IPS-18c (cell line): ENCODE measurements at regions not wholly inside any gene's neighbourhood (a gene's known extent, or its start where the extent isn't known, plus 50 kb on each side); places are given as distances from the start of the nearest gene placed in this dataset.

Source experiments
- H3K4me3 ChIP-seq: 2 replicates; pipeline ENCODE4 v1.7.0; 2013; ENCODE audit warnings: low read depth, mild to moderate bottlenecking, low read length, moderate library complexity; ENCODE audit not compliant: insufficient read depth
- H3K9me3 ChIP-seq: one replicate; pipeline ENCODE4 v1.6.1; 2013; ENCODE audit warnings: mild to moderate bottlenecking, low read length, moderate library complexity; ENCODE audit not compliant: control insufficient read depth, insufficient read depth

GRCh38 chr18:26746826-26747475, 118.6 kb downstream of the AQP4 start:
- Histone ChIP-seq H3K4me3 (no peak overlapping the region), H3K9me3 (no peaks in the 10 kb centered on the region)

GRCh38 chr18:26746398-26746797, 119.1 kb downstream of the AQP4 start:
- H3K4me3 ChIP-seq = no peak overlapping the region
- no peaks in the 10 kb centered on the region for H3K9me3 ChIP-seq

GRCh38 chr18:26745288-26746181, 120.0 kb downstream of the AQP4 start:
- Histone ChIP-seq H3K9me3 (no peaks in the 10 kb centered on the region), H3K4me3 (no peak overlapping the region)

- Histone ChIP-seq H3K9me3 (peaks cover 2% of the 10 kb centered on the region), H3K4me3 (no peak overlapping the region)
Observed at GRCh38 chr18:26741758-26742157, 123.7 kb downstream of the AQP4 start.

- no peak overlapping the region for H3K4me3 ChIP-seq
- H3K9me3 ChIP-seq = peaks cover 2% of the 10 kb centered on the region
Observed at GRCh38 chr18:26741048-26741447, 124.5 kb downstream of the AQP4 start.

GRCh38 chr18:26740396-26740795, 125.1 kb downstream of the AQP4 start:
- peaks cover 2% of the 10 kb centered on the region for H3K9me3 ChIP-seq
- H3K4me3 ChIP-seq = no peak overlapping the region

- H3K4me3 ChIP-seq = no peak overlapping the region
- H3K9me3 ChIP-seq = peaks cover 2% of the 10 kb centered on the region
Observed at GRCh38 chr18:26738706-26739105, 126.8 kb downstream of the AQP4 start.

- Histone ChIP-seq H3K4me3 (no peak overlapping the region), H3K9me3 (peaks cover 2% of the 10 kb centered on the region)
Observed at GRCh38 chr18:26736301-26736700, 129.2 kb downstream of the AQP4 start.

- Histone ChIP-seq H3K4me3 (no peak overlapping the region), H3K9me3 (peaks cover 2% of the 10 kb centered on the region)
Observed at GRCh38 chr18:26734760-26735159, 130.7 kb downstream of the AQP4 start.

- H3K9me3 ChIP-seq = no peaks in the 10 kb centered on the region
- H3K4me3 ChIP-seq = no peak overlapping the region
Observed at GRCh38 chr18:26729449-26729848, 136.1 kb downstream of the AQP4 start.

GRCh38 chr18:26729008-26729407, 136.5 kb downstream of the AQP4 start:
- Histone ChIP-seq H3K4me3 (no peak overlapping the region), H3K9me3 (no peaks in the 10 kb centered on the region)

- no peaks in the 10 kb centered on the region for H3K9me3 ChIP-seq
- H3K4me3 ChIP-seq = no peak overlapping the region
Observed at GRCh38 chr18:26723981-26724380, 141.5 kb downstream of the AQP4 start.

GRCh38 chr18:26722565-26722931, 143.0 kb downstream of the AQP4 start:
- Histone ChIP-seq H3K4me3 (no peak overlapping the region), H3K9me3 (no peaks in the 10 kb centered on the region)

GRCh38 chr18:26721854-26722564, 143.5 kb downstream of the AQP4 start:
- H3K9me3 ChIP-seq = no peaks in the 10 kb centered on the region
- no peak overlapping the region for H3K4me3 ChIP-seq

GRCh38 chr18:26719896-26720295, 145.6 kb downstream of the AQP4 start:
- no peaks in the 10 kb centered on the region for H3K9me3 ChIP-seq
- H3K4me3 ChIP-seq = no peak overlapping the region

- no peaks in the 10 kb centered on the region for H3K9me3 ChIP-seq
- no peak overlapping the region for H3K4me3 ChIP-seq
Observed at GRCh38 chr18:26717123-26717719, 148.3 kb downstream of the AQP4 start.

GRCh38 chr18:26714739-26715138, 150.8 kb downstream of the AQP4 start:
- no peak overlapping the region for H3K4me3 ChIP-seq
- H3K9me3 ChIP-seq = no peaks in the 10 kb centered on the region
